ENCODE measurements at regions not wholly inside any gene's neighbourhood (a gene's known extent, or its start where the extent isn't known, plus 50 kb on each side); places are given as distances from the start of the nearest gene placed in this dataset.

GRCh38 chr5:20605732-20606525 lies 617.9 kb upstream of the CDH18 start:
- H3K9me3 ChIP-seq (ENCODE audit: control insufficient read depth in 1 of 2, insufficient read depth in 1 of 2, low read length in 2 of 2), result peaks cover 0 to 7% of the 10 kb centered on the region in 2 experiments
- Mint-ChIP-seq H3K4me3 (no peak overlapping the region), H3K9me3 (peaks cover 12% of the 10 kb centered on the region), H3K36me3 (ENCODE audit: low read depth) (no peaks in the 10 kb centered on the region), H3K27me3 (no peaks in the 10 kb centered on the region), H3K27ac (no peak overlapping the region), H3K4me1 (ENCODE audit: low read depth) (no peaks in the 10 kb centered on the region)
- ChIA-PET POLR2A (no interaction called here), CTCF (no interaction called here)
- no peaks in the 10 kb centered on the region for H3K36me3 ChIP-seq (ENCODE audit: insufficient read depth, low read length)
- DNase-seq (no peak), ATAC-seq (ENCODE audit: poor library complexity) (no peak)
- H3K4me3 ChIP-seq (ENCODE audit: low read length), result no peak overlapping the region
- no peak overlapping the region for H3K27ac ChIP-seq (ENCODE audit: low read depth in 1 of 2, low read length in 2 of 2)
- TF ChIP-seq CTCF (IDR thresholded peaks at IDR 0.05), result no peak
- H3K27me3 ChIP-seq (ENCODE audit: control insufficient read depth in 1 of 2, insufficient read depth in 2 of 2, low read length in 2 of 2), result no peaks in the 10 kb centered on the region
- H3K4me1 ChIP-seq (ENCODE audit: insufficient read depth, low read length), result no peaks in the 10 kb centered on the region
- intact Hi-C loops (cut with DNase I, micrococcal nuclease), result no loop called here

- ChIA-PET CTCF (no interaction called here), POLR2A (no interaction called here)
- no peak for TF ChIP-seq CTCF (IDR thresholded peaks at IDR 0.05)
- H3K27me3 Mint-ChIP-seq, result no peaks in the 10 kb centered on the region
- DNase-seq, result no peak
- intact Hi-C loops (cut with DNase I, micrococcal nuclease), result no loop called here
- H3K27me3 ChIP-seq (ENCODE audit: control insufficient read depth in 1 of 2, insufficient read depth in 2 of 2, low read length in 2 of 2), result no peaks in the 10 kb centered on the region
- H3K4me1 ChIP-seq (ENCODE audit: insufficient read depth, low read length), result no peaks in the 10 kb centered on the region
- no peak overlapping the region for H3K4me3 Mint-ChIP-seq
- no peak overlapping the region for H3K4me3 ChIP-seq (ENCODE audit: low read length)
- H3K9me3 Mint-ChIP-seq, result peaks cover 12% of the 10 kb centered on the region
- no peak overlapping the region for H3K27ac ChIP-seq (ENCODE audit: low read depth in 1 of 2, low read length in 2 of 2)
- no peak overlapping the region for H3K27ac Mint-ChIP-seq
- no peaks in the 10 kb centered on the region for H3K4me1 Mint-ChIP-seq (ENCODE audit: low read depth)
- ATAC-seq (ENCODE audit: poor library complexity), result no peak
- H3K36me3 ChIP-seq (ENCODE audit: insufficient read depth, low read length), result no peaks in the 10 kb centered on the region
- H3K36me3 Mint-ChIP-seq (ENCODE audit: low read depth), result no peaks in the 10 kb centered on the region
- H3K9me3 ChIP-seq (ENCODE audit: control insufficient read depth in 1 of 2, insufficient read depth in 1 of 2, low read length in 2 of 2), result peaks cover 0 to 7% of the 10 kb centered on the region in 2 experiments
Observed at GRCh38 chr5:20604992-20605391, 617.0 kb upstream of the CDH18 start.

- intact Hi-C loops (cut with DNase I, micrococcal nuclease), result no loop called here
- no peak for ATAC-seq (ENCODE audit: poor library complexity)
- Histone ChIP-seq H3K27me3 (ENCODE audit: control insufficient read depth in 1 of 2, insufficient read depth in 2 of 2, low read length in 2 of 2) (no peaks in the 10 kb centered on the region), H3K9me3 (ENCODE audit: control insufficient read depth in 1 of 2, insufficient read depth in 1 of 2, low read length in 2 of 2) (peaks cover 0 to 10% of the 10 kb centered on the region in 2 experiments), H3K4me3 (ENCODE audit: low read length) (no peak overlapping the region), H3K36me3 (ENCODE audit: insufficient read depth, low read length) (no peaks in the 10 kb centered on the region), H3K27ac (ENCODE audit: low read depth in 1 of 2, low read length in 2 of 2) (no peak overlapping the region), H3K4me1 (ENCODE audit: insufficient read depth, low read length) (no peaks in the 10 kb centered on the region)
- DNase-seq, result no peak
- TF ChIP-seq CTCF (IDR thresholded peaks at IDR 0.05), result no peak
- ChIA-PET POLR2A (no interaction called here), CTCF (no interaction called here)
- H3K36me3 Mint-ChIP-seq (ENCODE audit: low read depth), result no peaks in the 10 kb centered on the region
- H3K27ac Mint-ChIP-seq, result no peak overlapping the region
- no peak overlapping the region for H3K4me3 Mint-ChIP-seq
- H3K27me3 Mint-ChIP-seq, result no peaks in the 10 kb centered on the region
- peaks cover 10% of the 10 kb centered on the region for H3K9me3 Mint-ChIP-seq
- H3K4me1 Mint-ChIP-seq (ENCODE audit: low read depth), result no peaks in the 10 kb centered on the region
Observed at GRCh38 chr5:20601678-20602100, 613.7 kb upstream of the CDH18 start.
